ENCODE measurements at regions not wholly inside any gene's neighbourhood (a gene's known extent, or its start where the extent isn't known, plus 50 kb on each side); places are given as distances from the start of the nearest gene placed in this dataset.

DNA sequence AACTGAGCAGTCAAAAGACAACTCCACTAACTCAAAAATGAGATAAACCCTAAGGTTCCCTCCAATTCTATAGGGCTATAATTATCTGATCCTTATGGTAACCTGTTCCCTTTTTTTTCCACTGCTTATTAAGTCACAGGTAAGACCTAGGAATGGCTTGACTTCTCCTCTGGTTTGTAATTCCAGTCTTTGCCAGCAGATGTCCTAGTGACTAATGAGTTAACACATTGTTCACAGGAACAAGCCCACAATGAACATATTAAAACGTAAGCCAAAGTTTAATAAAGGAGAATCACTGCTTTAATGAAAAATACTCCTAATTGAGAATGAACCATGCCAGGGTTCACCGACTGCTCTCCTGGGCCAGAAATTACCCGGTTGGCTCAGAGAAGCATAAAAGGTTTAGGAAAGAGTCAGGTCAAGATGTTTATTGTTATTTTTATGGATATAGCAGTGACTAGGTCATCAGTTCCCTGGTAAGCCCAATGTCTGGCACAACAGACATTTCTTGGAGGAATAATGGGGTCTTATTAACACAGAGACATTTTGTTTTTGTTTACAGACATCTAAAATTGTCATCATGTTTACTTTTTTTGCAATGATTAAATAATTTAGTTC, 120.1 kb downstream of the ELAPOR2 start:
- Histone ChIP-seq H3K18ac (ENCODE audit: insufficient read length, low read depth, low read length) (no peak overlapping the region), H4K20me1 (ENCODE audit: control insufficient read depth, insufficient read depth, insufficient read length) (no peaks in the 10 kb centered on the region), H4K8ac (replicated peaks; ENCODE audit: insufficient read length, low read depth, low read length) (no peak overlapping the region), H2BK120ac (ENCODE audit: low read depth, low read length, poor library complexity, severe bottlenecking) (no peak overlapping the region), H2BK20ac (ENCODE audit: low read depth, low read length, poor library complexity, severe bottlenecking) (no peak overlapping the region), H3K56ac (ENCODE audit: insufficient read length, low read depth, low read length) (no peak overlapping the region), H3K27ac (ENCODE audit: insufficient read length, low read depth, low read length) (no peak overlapping the region), H3K23me2 (ENCODE audit: insufficient read length, low read depth, low read length, poor library complexity, severe bottlenecking) (no peaks in the 10 kb centered on the region), H3K79me1 (ENCODE audit: insufficient read depth, low read depth, low read length, poor library complexity, severe bottlenecking) (no peaks in the 10 kb centered on the region), H3K4me1 (ENCODE audit: insufficient read depth, low read length) (no peaks in the 10 kb centered on the region), H3K27me3 (ENCODE audit: insufficient read depth, low read length) (no peaks in the 10 kb centered on the region), H3K4me2 (ENCODE audit: insufficient read depth, insufficient read length, low read length) (no peak overlapping the region), H2BK12ac (ENCODE audit: insufficient read length, low read depth, low read length) (no peak overlapping the region), H4K91ac (ENCODE audit: insufficient read length, low read depth, low read length) (no peak overlapping the region), H3K9me3 (ENCODE audit: control insufficient read depth, low read depth, low read length) (no peaks in the 10 kb centered on the region), H3K23ac (ENCODE audit: insufficient read length, low read depth, low read length) (no peak overlapping the region), H3K9ac (ENCODE audit: extremely low read depth, insufficient read length, low read length) (no peak overlapping the region), H2BK5ac (ENCODE audit: insufficient read length, low read length) (no peak overlapping the region), H3K79me2 (ENCODE audit: insufficient read depth, low read length) (no peaks in the 10 kb centered on the region), H2BK15ac (ENCODE audit: low read depth, low read length) (no peak overlapping the region), H4K5ac (ENCODE audit: insufficient read length, low read depth, low read length) (no peak overlapping the region), H3K14ac (ENCODE audit: insufficient read depth, low read length) (no peak overlapping the region), H3K4ac (ENCODE audit: low read depth, low read length) (no peak overlapping the region), H2AK5ac (ENCODE audit: insufficient read length, low read length) (no peak overlapping the region), H3T11ph (ENCODE audit: low read length) (no peak overlapping the region), H2AFZ (ENCODE audit: low read length) (no peak overlapping the region)
- Mint-ChIP-seq H3K36me3 (ENCODE audit: insufficient read depth in 1 of 3, low read depth in 3 of 3) (peaks cover 4 to 16% (median 6%) of the 10 kb centered on the region in 3 experiments; a peak in 5 of 7 replicates), H3K27ac (peak overlapping the region in 2 of 3 experiments; percentile 65 to 76; a peak in 2 of 7 replicates), H3K9me3 (no peaks in the 10 kb centered on the region), H3K27me3 (ENCODE audit: low read depth) (no peaks in the 10 kb centered on the region), H3K4me1 (peaks cover 2 to 5% of the 10 kb centered on the region in 2 experiments; a peak in 1 of 4 replicates), H3K4me3 (no peak overlapping the region)
- peak; percentile 77 for TF ChIP-seq CTCF (conservative IDR thresholded peaks at IDR 0.05)
- DNase-seq: peak; percentile 36
- WGBS (ENCODE audit: extremely low coverage, insufficient read length, low lambda C conversion rate): no CpG with 5 or more reads among the region's 3 CpGs

Data from H9 (cell line).